H1 (cell line): ENCODE measurements at regions not wholly inside any gene's neighbourhood (a gene's known extent, or its start where the extent isn't known, plus 50 kb on each side); places are given as distances from the start of the nearest gene placed in this dataset.

Source experiments
- ASH2L ChIP-seq: fragments of 200-600, 300-600 bp; sonication (generic); IDR thresholded peaks from one replicate; pipeline ENCODE4 v1.7.1; 2017; ENCODE audit warnings: low read length
- BRCA1 ChIP-seq: IDR thresholded peaks from 2 replicates; pipeline ENCODE4 v1.6.1; 2012; ENCODE audit warnings: low read depth, low read length, improper control_type of control experiment
- CBX5 ChIP-seq: fragments of 300-800, 300-1000 bp; sonication (generic); IDR thresholded peaks from 2 replicates; pipeline ENCODE4 v1.7.1; 2016; ENCODE audit warnings: antibody characterized with exemption, low read length, low read depth
- CEBPB ChIP-seq: IDR thresholded peaks from 2 replicates; pipeline ENCODE4 v1.6.1; 2012; ENCODE audit warnings: low read depth, low read length
- EGR1 ChIP-seq: IDR thresholded peaks from 2 replicates; pipeline ENCODE4 v1.6.1; 2011; ENCODE audit warnings: low read depth, low read length, borderline replicate concordance
- HDAC2 ChIP-seq, 2 experiments: fragments of 300-600 bp in 1 of 2; sonication (generic) in 1 of 2; IDR thresholded peaks; 2 replicates each; pipeline ENCODE4 v1.6.1; 2011 to 2012; ENCODE audit warnings: low read depth in 2 of 2, low read length in 2 of 2, mild to moderate bottlenecking in 2 of 2, moderate library complexity in 2 of 2, borderline replicate concordance in 1 of 2, inconsistent platforms in 1 of 2
- KDM1A ChIP-seq: fragments of 200-600, 300-600 bp; sonication (generic); IDR thresholded peaks from 2 replicates; pipeline ENCODE4 v1.7.1; 2016; ENCODE audit warnings: mild to moderate bottlenecking, low read length, borderline replicate concordance
- KDM5A ChIP-seq: fragments of 200-600 bp; IDR thresholded peaks from 2 replicates; pipeline ENCODE4 v1.7.1; 2012; ENCODE audit warnings: mild to moderate bottlenecking, low read length, inconsistent platforms, mixed read lengths
- POLR2AphosphoS5 ChIP-seq: IDR thresholded peaks from 2 replicates; pipeline ENCODE4 v1.6.1; 2011; ENCODE audit warnings: low read depth, low read length
- RAD21 ChIP-seq, 2 experiments: IDR thresholded peaks in 1 of 2; conservative IDR thresholded peaks in 1 of 2; 2 replicates each; pipeline ENCODE4 v1.6.1; 2011; ENCODE audit warnings: low read depth in 2 of 2, low read length in 2 of 2, improper control_type of control experiment in 1 of 2, inconsistent platforms in 1 of 2, mild to moderate bottlenecking in 1 of 2, moderate library complexity in 1 of 2
- RBBP5 ChIP-seq: IDR thresholded peaks from 2 replicates; pipeline ENCODE4 v1.7.1; 2012; ENCODE audit warnings: low read depth, mild to moderate bottlenecking, inconsistent platforms, low read length, moderate library complexity, borderline replicate concordance
- RNF2 ChIP-seq: fragments of 200-900, 300-1000 bp; sonication (generic); IDR thresholded peaks from 2 replicates; pipeline ENCODE4 v1.7.1; 2016; ENCODE audit warnings: borderline replicate concordance, low read depth, mild to moderate bottlenecking, antibody characterized with exemption, low read length; ENCODE audit not compliant: poor library complexity, severe bottlenecking; ENCODE audit errors: missing control alignments
- SIN3A ChIP-seq, 2 experiments: IDR thresholded peaks in 1 of 2; conservative IDR thresholded peaks in 1 of 2; 2 replicates each; pipeline ENCODE4 v1.6.1; 2011 to 2012; ENCODE audit warnings: low read length in 2 of 2, improper control_type of control experiment in 1 of 2, low read depth in 1 of 2, mild to moderate bottlenecking in 1 of 2
- SIRT6 ChIP-seq: IDR thresholded peaks from one replicate; pipeline ENCODE4 v1.7.1; 2012; ENCODE audit warnings: low read length, inconsistent platforms
- SIX5 ChIP-seq: IDR thresholded peaks from 2 replicates; pipeline ENCODE4 v1.6.1; 2011; ENCODE audit warnings: mild to moderate bottlenecking, low read depth, low read length
- SP4 ChIP-seq: IDR thresholded peaks from 2 replicates; pipeline ENCODE4 v1.6.1; 2012; ENCODE audit warnings: low read length, inconsistent platforms
- ZNF274 ChIP-seq: IDR thresholded peaks from 2 replicates; pipeline ENCODE4 v1.7.0; 2012; ENCODE audit warnings: low read length, borderline replicate concordance; ENCODE audit errors: extremely low read depth
- TF ChIP-seq, protein P1 (sequence below): IDR thresholded peaks from 2 replicates; pipeline ENCODE4 v1.6.1; 2012; ENCODE audit warnings: low read length, inconsistent platforms

GRCh38 chr10:120308589-120308988, 148.4 kb upstream of the PLPP4 start (continued):
- TF ChIP-seq RBBP5 (no peak), SIX5 (no peak), ASH2L (no peak), POLR2AphosphoS5 (no peak), SP4 (no peak), SIN3A (conservative IDR thresholded peaks at IDR 0.05 in 1 of 2, IDR thresholded peaks at IDR 0.05 in 1 of 2; ENCODE audit: low read depth in 1 of 2, low read length in 2 of 2) (no peak), ZNF274 (no peak), SIRT6 (no peak), KDM5A (no peak), RNF2 (no peak), CBX5 (no peak), EGR1 (no peak), RAD21 (IDR thresholded peaks at IDR 0.05 in 1 of 2, conservative IDR thresholded peaks at IDR 0.05 in 1 of 2; ENCODE audit: low read depth in 2 of 2, low read length in 2 of 2) (no peak), HDAC2 (IDR thresholded peaks at IDR 0.05; ENCODE audit: borderline replicate concordance in 1 of 2, low read depth in 2 of 2, low read length in 2 of 2) (no peak), CEBPB (no peak), KDM1A (no peak), BRCA1 (no peak)
- TF ChIP-seq, protein P1, sequence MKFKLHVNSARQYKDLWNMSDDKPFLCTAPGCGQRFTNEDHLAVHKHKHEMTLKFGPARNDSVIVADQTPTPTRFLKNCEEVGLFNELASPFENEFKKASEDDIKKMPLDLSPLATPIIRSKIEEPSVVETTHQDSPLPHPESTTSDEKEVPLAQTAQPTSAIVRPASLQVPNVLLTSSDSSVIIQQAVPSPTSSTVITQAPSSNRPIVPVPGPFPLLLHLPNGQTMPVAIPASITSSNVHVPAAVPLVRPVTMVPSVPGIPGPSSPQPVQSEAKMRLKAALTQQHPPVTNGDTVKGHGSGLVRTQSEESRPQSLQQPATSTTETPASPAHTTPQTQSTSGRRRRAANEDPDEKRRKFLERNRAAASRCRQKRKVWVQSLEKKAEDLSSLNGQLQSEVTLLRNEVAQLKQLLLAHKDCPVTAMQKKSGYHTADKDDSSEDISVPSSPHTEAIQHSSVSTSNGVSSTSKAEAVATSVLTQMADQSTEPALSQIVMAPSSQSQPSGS, result no peak
